ENCODE measurements at regions not wholly inside any gene's neighbourhood (a gene's known extent, or its start where the extent isn't known, plus 50 kb on each side); places are given as distances from the start of the nearest gene placed in this dataset.
"Not testable (repeated sequence)": the region's sequence is repeated elsewhere in the genome, so short reads cannot be mapped to it uniquely, and the experiment has no call there.

GRCh38 chr6:144429753-144430152 is 144.6 kb downstream of the UTRN start:
- TF ChIP-seq CTCF (conservative IDR thresholded peaks at IDR 0.05; ENCODE audit: low read depth, low read length) (no peak), EZH2 (IDR thresholded peaks at IDR 0.05; ENCODE audit: borderline replicate concordance, low read depth, low read length, poor library complexity, severe bottlenecking) (no peak)
- intact Hi-C loops (cut with micrococcal nuclease; ENCODE audit: unreplicated experiment), result no loop called here
- no peak overlapping the region for H3K4me3 ChIP-seq (ENCODE audit: low read depth, low read length, poor library complexity, severe bottlenecking)
- DNase-seq (ENCODE audit: low spot score), result no peak
- POLR2A ChIA-PET (ENCODE audit: low non-redundant PET), result no interaction called here
- no peaks in the 10 kb centered on the region for H3K9me3 ChIP-seq (ENCODE audit: low read depth, low read length, poor library complexity, severe bottlenecking)
- no peak overlapping the region for H3K27ac ChIP-seq (ENCODE audit: low read depth, low read length, poor library complexity, severe bottlenecking)
- no TSS peak for BruUV-seq (replicated peaks)
- H3K4me1 ChIP-seq (ENCODE audit: insufficient read depth, low read length, poor library complexity, severe bottlenecking), result no peaks in the 10 kb centered on the region
- CTCF ChIA-PET, result no interaction called here
- H3K36me3 ChIP-seq (ENCODE audit: insufficient read depth, low read length, poor library complexity, severe bottlenecking), result peaks cover 5% of the 10 kb centered on the region
- no peaks in the 10 kb centered on the region for H3K27me3 ChIP-seq (replicated peaks; ENCODE audit: insufficient read depth, low read depth, low read length, poor library complexity)

- H3K4me1 ChIP-seq (ENCODE audit: insufficient read depth, low read length, poor library complexity, severe bottlenecking); H3K36me3 ChIP-seq (ENCODE audit: insufficient read depth, low read length, poor library complexity, severe bottlenecking); DNase-seq (ENCODE audit: low spot score); H3K4me3 ChIP-seq (ENCODE audit: low read depth, low read length, poor library complexity, severe bottlenecking); H3K9me3 ChIP-seq (ENCODE audit: low read depth, low read length, poor library complexity, severe bottlenecking); POLR2A ChIA-PET (ENCODE audit: low non-redundant PET); CTCF ChIA-PET; BruUV-seq (replicated peaks); H3K27ac ChIP-seq (ENCODE audit: low read depth, low read length, poor library complexity, severe bottlenecking); H3K27me3 ChIP-seq (replicated peaks; ENCODE audit: insufficient read depth, low read depth, low read length, poor library complexity); intact Hi-C loops (cut with micrococcal nuclease; ENCODE audit: unreplicated experiment): not testable (repeated sequence)
Observed at GRCh38 chr6:144433446-144433845, 148.3 kb downstream of the UTRN start.

- no peaks in the 10 kb centered on the region for H3K9me3 ChIP-seq (ENCODE audit: low read depth, low read length, poor library complexity, severe bottlenecking)
- BruUV-seq (replicated peaks), result no TSS peak
- POLR2A ChIA-PET (ENCODE audit: low non-redundant PET), result no interaction called here
- no peak for TF ChIP-seq EZH2 (IDR thresholded peaks at IDR 0.05; ENCODE audit: borderline replicate concordance, low read depth, low read length, poor library complexity, severe bottlenecking)
- TF ChIP-seq CTCF (conservative IDR thresholded peaks at IDR 0.05; ENCODE audit: low read depth, low read length), result no peak
- no peaks in the 10 kb centered on the region for H3K4me1 ChIP-seq (ENCODE audit: insufficient read depth, low read length, poor library complexity, severe bottlenecking)
- intact Hi-C loops (cut with micrococcal nuclease; ENCODE audit: unreplicated experiment), result no loop called here
- no peaks in the 10 kb centered on the region for H3K27me3 ChIP-seq (replicated peaks; ENCODE audit: insufficient read depth, low read depth, low read length, poor library complexity)
- no peak overlapping the region for H3K27ac ChIP-seq (ENCODE audit: low read depth, low read length, poor library complexity, severe bottlenecking)
- H3K4me3 ChIP-seq (ENCODE audit: low read depth, low read length, poor library complexity, severe bottlenecking), result no peak overlapping the region
- H3K36me3 ChIP-seq (ENCODE audit: insufficient read depth, low read length, poor library complexity, severe bottlenecking), result peaks cover 5% of the 10 kb centered on the region
- peak; percentile 63 for DNase-seq (ENCODE audit: low spot score)
- CTCF ChIA-PET, result no interaction called here
Observed at GRCh38 chr6:144434308-144434990, 149.3 kb downstream of the UTRN start.
